NT2/D1 (cell line): ENCODE measurements at regions not wholly inside any gene's neighbourhood (a gene's known extent, or its start where the extent isn't known, plus 50 kb on each side); places are given as distances from the start of the nearest gene placed in this dataset.
"Not testable (repeated sequence)": the region's sequence is repeated elsewhere in the genome, so short reads cannot be mapped to it uniquely, and the experiment has no call there.

Source experiments
- SUZ12 ChIP-seq: IDR thresholded peaks from 2 replicates; pipeline ENCODE4 v1.6.1; 2011; ENCODE audit not compliant: insufficient read length, insufficient read depth; ENCODE audit errors: extremely low read depth
- YY1 ChIP-seq: IDR thresholded peaks from 2 replicates; pipeline ENCODE4 v1.6.1; 2011; ENCODE audit not compliant: insufficient read length, insufficient read depth

DNA sequence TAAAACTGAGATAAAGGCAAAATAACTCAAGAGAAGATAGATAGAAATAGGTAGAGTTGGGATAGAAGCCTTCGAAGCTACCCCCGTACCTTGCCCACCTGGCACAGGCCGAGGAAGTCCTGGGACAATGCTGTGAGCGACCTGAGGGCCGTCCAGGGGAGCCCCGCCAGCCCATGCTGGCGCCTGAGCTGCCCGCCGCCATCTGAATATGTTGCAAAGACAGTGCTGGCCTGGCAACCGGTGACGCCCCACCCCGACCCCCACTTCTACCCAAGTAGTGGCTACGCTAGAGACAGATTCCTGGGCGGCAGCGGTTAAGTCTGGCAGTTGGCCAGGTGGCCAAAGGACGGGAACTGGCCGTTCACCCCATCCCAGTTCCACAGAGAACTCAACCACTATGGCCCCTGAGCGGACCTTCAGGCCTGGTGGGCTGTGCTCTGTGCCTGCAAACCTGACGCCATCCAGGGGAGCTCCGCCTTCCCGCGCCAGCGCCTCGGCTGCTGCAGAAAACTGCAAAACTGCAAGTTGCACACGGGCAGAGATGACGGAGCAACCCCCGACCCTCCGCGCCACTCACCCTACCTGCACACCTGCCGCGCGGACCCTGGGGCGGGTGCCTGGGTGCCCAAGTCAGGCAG is 866.2 kb downstream of the SPATA31A1 start:
- not testable (repeated sequence) for TF ChIP-seq SUZ12, YY1
